ENCODE measurements at regions not wholly inside any gene's neighbourhood (a gene's known extent, or its start where the extent isn't known, plus 50 kb on each side); places are given as distances from the start of the nearest gene placed in this dataset.

DNA sequence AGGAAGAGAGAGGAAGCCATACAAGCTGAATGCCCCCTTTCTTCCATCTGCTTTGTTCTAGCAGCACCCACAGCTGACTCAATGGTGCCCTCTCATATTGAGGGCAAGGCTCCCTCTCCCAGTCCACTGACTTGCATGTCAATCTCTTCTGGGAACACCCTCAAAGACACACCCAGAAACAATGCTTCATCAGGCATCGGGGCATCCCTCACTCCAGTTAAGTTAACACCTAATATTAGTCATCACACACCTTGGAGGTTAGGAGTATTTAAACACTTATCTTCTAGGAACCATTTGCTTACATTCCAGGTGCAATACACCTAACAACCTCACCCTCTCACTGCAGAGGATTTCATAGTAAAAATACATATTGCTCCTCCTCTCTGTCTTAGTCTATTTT, 993.5 kb upstream of the DDX18 start:
- no peak overlapping the region for H3K18ac ChIP-seq (ENCODE audit: extremely low read depth, low read length)
- no peak overlapping the region for H2BK12ac ChIP-seq (ENCODE audit: low read depth, low read length)
- no peak overlapping the region for H3K27ac ChIP-seq (ENCODE audit: low read depth, low read length)
- H3K23me2 ChIP-seq (ENCODE audit: low read depth, low read length), result no peaks in the 10 kb centered on the region
- CTCF ChIA-PET (ENCODE audit: partially characterized antibody), result interaction anchor here (0.6 to 2.6 kb wide), 4 partner anchors 12 to 32 kb away, joined by 3 to 10 read pairs (median 3); no protein-coding TSS in a partner anchor
- WGBS, 2 experiments (ENCODE audit: extremely low coverage in 1 of 2, insufficient coverage in 1 of 2, insufficient read length in 1 of 2, insufficient replicate concordance in 2 of 2, low coverage in 1 of 2, low lambda C conversion rate in 2 of 2, missing lambda C conversion rate in 1 of 2), result 94% methylated on average over 1 of the region's 1 CpG; no CpG with 5 or more reads in 1 of the 2 experiments
- H3K79me2 ChIP-seq (ENCODE audit: control insufficient read depth in 1 of 2, insufficient read depth in 2 of 2, low read length in 2 of 2), result no peaks in the 10 kb centered on the region
- no peak overlapping the region for H3K9ac ChIP-seq (replicated peaks in 1 of 4; ENCODE audit: extremely low read depth in 1 of 4, low read depth in 3 of 4, low read length in 3 of 4)
- no peak overlapping the region for H2BK15ac ChIP-seq (ENCODE audit: low read length)
- no peaks in the 10 kb centered on the region for H3K79me1 ChIP-seq (ENCODE audit: low read depth, low read length)
- no peak overlapping the region for H3K56ac ChIP-seq (replicated peaks; ENCODE audit: insufficient read length, low read depth, low read length)
- H4K5ac ChIP-seq (ENCODE audit: insufficient read length, low read depth, low read length), result no peak overlapping the region
- DNase-seq (ENCODE audit: low read depth in 1 of 2, low spot score in 2 of 2) (no peak), FAIRE-seq (no peak)
- no peaks in the 10 kb centered on the region for H3K4me1 ChIP-seq (replicated peaks in 1 of 4; ENCODE audit: control insufficient read depth in 3 of 4, insufficient read depth in 4 of 4, low read length in 3 of 4)
- H3K4ac ChIP-seq (replicated peaks; ENCODE audit: insufficient read length, low read depth, low read length), result no peak overlapping the region
- H4K91ac ChIP-seq (replicated peaks; ENCODE audit: insufficient read length, low read length), result no peak overlapping the region
- no peak overlapping the region for H2BK120ac ChIP-seq (replicated peaks; ENCODE audit: low read depth, low read length)
- H2BK5ac ChIP-seq (ENCODE audit: low read depth, low read length), result no peak overlapping the region
- no peak overlapping the region for H3K4me2 ChIP-seq (ENCODE audit: insufficient read depth in 1 of 2, low read depth in 2 of 2, low read length in 2 of 2)
- H2BK20ac ChIP-seq (ENCODE audit: low read length), result no peak overlapping the region
- H4K20me1 ChIP-seq (replicated peaks in 1 of 2; ENCODE audit: control insufficient read depth in 1 of 2, insufficient read depth in 2 of 2, low read length in 2 of 2), result no peaks in the 10 kb centered on the region
- H2AFZ ChIP-seq (ENCODE audit: low read length), result peak overlapping the region; percentile 81
- H3K14ac ChIP-seq (ENCODE audit: insufficient read length), result no peak overlapping the region
- POLR2A ChIA-PET (ENCODE audit: partially characterized antibody), result no interaction called here
- no peak overlapping the region for H3K23ac ChIP-seq (ENCODE audit: insufficient read length)
- no peak overlapping the region for H3K4me3 ChIP-seq (ENCODE audit: extremely low read depth in 1 of 4, insufficient read depth in 2 of 4, low read depth in 3 of 4, low read length in 4 of 4)
- no peaks in the 10 kb centered on the region for H3K9me3 ChIP-seq (ENCODE audit: insufficient read depth in 2 of 2, low read depth in 1 of 2, low read length in 1 of 2)
- no peak overlapping the region; the same call in 1 of the 2 replicates for H4K8ac ChIP-seq (ENCODE audit: extremely low read depth, insufficient read depth, low read length)
- no peak overlapping the region for H2AK5ac ChIP-seq (ENCODE audit: low read depth, low read length)
- no peaks in the 10 kb centered on the region for H3K27me3 ChIP-seq (replicated peaks in 1 of 4; ENCODE audit: control insufficient read depth in 3 of 4, extremely low read depth in 1 of 4, insufficient read depth in 3 of 4, low read length in 3 of 4)
- H3K36me3 ChIP-seq (ENCODE audit: control insufficient read depth in 2 of 4, insufficient read depth in 4 of 4, low read length in 3 of 4), result no peaks in the 10 kb centered on the region
- TF ChIP-seq EP300 (IDR thresholded peaks at IDR 0.05; ENCODE audit: borderline replicate concordance in 1 of 2, low read depth in 2 of 2, low read length in 2 of 2) (no peak), SAP30 (IDR thresholded peaks at IDR 0.05; ENCODE audit: insufficient read depth, insufficient replicate concordance, low read length) (no peak), SRF (IDR thresholded peaks at IDR 0.05; ENCODE audit: low read depth, low read length) (no peak), GABPA (IDR thresholded peaks at IDR 0.05; ENCODE audit: borderline replicate concordance, insufficient read depth, low read length) (no peak), RNF2 (IDR thresholded peaks at IDR 0.05; ENCODE audit: borderline replicate concordance, low read depth, low read length, missing control alignments, poor library complexity, severe bottlenecking) (no peak), BCL11A (IDR thresholded peaks at IDR 0.05; ENCODE audit: low read depth in 2 of 2, low read length in 2 of 2) (no peak)
- TF ChIP-seq, protein P1, sequence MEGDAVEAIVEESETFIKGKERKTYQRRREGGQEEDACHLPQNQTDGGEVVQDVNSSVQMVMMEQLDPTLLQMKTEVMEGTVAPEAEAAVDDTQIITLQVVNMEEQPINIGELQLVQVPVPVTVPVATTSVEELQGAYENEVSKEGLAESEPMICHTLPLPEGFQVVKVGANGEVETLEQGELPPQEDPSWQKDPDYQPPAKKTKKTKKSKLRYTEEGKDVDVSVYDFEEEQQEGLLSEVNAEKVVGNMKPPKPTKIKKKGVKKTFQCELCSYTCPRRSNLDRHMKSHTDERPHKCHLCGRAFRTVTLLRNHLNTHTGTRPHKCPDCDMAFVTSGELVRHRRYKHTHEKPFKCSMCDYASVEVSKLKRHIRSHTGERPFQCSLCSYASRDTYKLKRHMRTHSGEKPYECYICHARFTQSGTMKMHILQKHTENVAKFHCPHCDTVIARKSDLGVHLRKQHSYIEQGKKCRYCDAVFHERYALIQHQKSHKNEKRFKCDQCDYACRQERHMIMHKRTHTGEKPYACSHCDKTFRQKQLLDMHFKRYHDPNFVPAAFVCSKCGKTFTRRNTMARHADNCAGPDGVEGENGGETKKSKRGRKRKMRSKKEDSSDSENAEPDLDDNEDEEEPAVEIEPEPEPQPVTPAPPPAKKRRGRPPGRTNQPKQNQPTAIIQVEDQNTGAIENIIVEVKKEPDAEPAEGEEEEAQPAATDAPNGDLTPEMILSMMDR (IDR thresholded peaks at IDR 0.05; ENCODE audit: control extremely low read depth in 1 of 3, insufficient read depth in 1 of 3, low read depth in 1 of 3, low read length in 3 of 3), result no peak
- TF ChIP-seq, protein P2, sequence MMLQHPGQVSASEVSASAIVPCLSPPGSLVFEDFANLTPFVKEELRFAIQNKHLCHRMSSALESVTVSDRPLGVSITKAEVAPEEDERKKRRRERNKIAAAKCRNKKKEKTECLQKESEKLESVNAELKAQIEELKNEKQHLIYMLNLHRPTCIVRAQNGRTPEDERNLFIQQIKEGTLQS (IDR thresholded peaks at IDR 0.05; ENCODE audit: insufficient read depth, low read depth, low read length), result no peak
- TF ChIP-seq, protein P3, sequence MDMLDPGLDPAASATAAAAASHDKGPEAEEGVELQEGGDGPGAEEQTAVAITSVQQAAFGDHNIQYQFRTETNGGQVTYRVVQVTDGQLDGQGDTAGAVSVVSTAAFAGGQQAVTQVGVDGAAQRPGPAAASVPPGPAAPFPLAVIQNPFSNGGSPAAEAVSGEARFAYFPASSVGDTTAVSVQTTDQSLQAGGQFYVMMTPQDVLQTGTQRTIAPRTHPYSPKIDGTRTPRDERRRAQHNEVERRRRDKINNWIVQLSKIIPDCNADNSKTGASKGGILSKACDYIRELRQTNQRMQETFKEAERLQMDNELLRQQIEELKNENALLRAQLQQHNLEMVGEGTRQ (IDR thresholded peaks at IDR 0.05; ENCODE audit: low read length), result no peak
